ENCODE measurements at regions not wholly inside any gene's neighbourhood (a gene's known extent, or its start where the extent isn't known, plus 50 kb on each side); places are given as distances from the start of the nearest gene placed in this dataset.
A peak's percentile ranks its signal among the peaks of the same experiment; 100 is the strongest.

DNA sequence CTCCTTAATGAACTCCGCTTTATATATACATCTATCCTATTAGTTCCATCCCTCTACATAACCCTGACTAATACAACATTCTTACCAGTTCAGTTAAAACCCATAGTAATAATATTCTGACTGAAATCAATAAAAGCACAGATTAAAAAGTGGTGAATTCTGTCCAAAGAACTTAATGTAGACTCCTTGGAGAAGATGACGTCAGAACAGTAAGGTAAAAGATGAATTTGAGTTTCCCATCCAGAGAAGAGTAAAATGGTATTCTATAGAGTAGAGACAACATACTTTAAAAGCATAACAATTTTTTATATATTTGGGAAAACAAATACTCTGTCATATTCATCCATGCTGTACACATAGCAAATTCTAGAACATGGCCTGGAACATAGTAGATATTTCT is 418.0 kb upstream of the SYT1 start:
- Histone ChIP-seq H3K4me1 (no peaks in the 10 kb centered on the region), H3K27me3 (no peaks in the 10 kb centered on the region), H3K36me3 (no peaks in the 10 kb centered on the region), H3K4me3 (no peak overlapping the region), H3K9me3 (no peaks in the 10 kb centered on the region), H3K27ac (no peak overlapping the region)
- TF ChIP-seq, protein P1, sequence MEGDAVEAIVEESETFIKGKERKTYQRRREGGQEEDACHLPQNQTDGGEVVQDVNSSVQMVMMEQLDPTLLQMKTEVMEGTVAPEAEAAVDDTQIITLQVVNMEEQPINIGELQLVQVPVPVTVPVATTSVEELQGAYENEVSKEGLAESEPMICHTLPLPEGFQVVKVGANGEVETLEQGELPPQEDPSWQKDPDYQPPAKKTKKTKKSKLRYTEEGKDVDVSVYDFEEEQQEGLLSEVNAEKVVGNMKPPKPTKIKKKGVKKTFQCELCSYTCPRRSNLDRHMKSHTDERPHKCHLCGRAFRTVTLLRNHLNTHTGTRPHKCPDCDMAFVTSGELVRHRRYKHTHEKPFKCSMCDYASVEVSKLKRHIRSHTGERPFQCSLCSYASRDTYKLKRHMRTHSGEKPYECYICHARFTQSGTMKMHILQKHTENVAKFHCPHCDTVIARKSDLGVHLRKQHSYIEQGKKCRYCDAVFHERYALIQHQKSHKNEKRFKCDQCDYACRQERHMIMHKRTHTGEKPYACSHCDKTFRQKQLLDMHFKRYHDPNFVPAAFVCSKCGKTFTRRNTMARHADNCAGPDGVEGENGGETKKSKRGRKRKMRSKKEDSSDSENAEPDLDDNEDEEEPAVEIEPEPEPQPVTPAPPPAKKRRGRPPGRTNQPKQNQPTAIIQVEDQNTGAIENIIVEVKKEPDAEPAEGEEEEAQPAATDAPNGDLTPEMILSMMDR (IDR thresholded peaks at IDR 0.05): no peak
- no peak for ATAC-seq
- DNase-seq: no peak
- intact Hi-C loops (cut with DNase I): no loop called here

DNA sequence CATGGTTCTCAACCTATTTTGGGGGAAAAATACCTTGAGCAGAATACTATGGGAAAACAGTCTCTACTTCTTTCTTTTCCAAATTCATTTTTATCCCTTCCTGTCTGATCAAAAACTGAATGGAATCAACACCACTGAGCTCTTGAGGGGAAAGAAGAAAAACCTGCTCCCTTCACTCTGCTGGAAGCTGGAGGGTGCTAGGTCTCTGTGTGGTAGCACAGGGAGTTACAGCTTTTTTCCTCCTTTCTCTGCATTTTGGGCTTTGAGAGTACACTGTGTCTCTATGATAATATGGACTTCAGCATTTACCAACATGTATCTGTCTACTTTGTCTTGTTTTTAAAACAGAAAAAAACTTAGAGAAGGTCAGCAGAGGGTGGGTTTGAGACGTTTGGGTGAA is 417.2 kb upstream of the SYT1 start:
- Histone ChIP-seq H3K4me1 (no peaks in the 10 kb centered on the region), H3K27ac (no peak overlapping the region), H3K27me3 (no peaks in the 10 kb centered on the region), H3K9me3 (no peaks in the 10 kb centered on the region), H3K36me3 (no peaks in the 10 kb centered on the region), H3K4me3 (no peak overlapping the region)
- DNase-seq (no peak), ATAC-seq (no peak)
- TF ChIP-seq, protein P1 (IDR thresholded peaks at IDR 0.05): no peak
- intact Hi-C loops (cut with DNase I): no loop called here

DNA sequence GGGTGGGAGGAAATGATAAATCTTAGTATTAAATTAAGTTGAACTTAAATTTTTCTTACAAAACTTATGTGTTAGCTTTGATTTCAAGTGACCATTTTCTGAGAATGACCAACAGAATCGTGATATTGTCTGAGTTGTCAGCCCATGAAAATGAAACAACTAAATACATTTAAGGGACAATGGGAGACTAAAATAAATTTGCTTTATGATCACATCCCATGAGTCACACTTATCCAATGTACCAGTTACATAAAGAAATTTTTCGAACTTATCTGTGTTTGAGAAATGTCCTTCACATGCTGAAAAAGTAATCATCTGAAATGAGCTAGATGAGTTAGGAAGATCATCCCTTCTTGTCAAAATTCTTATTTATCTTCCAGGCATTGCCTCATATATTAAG is 415.9 kb upstream of the SYT1 start:
- Histone ChIP-seq H3K27me3 (no peaks in the 10 kb centered on the region), H3K27ac (no peak overlapping the region), H3K36me3 (no peaks in the 10 kb centered on the region), H3K4me3 (no peak overlapping the region), H3K4me1 (no peaks in the 10 kb centered on the region), H3K9me3 (no peaks in the 10 kb centered on the region)
- TF ChIP-seq, protein P1 (IDR thresholded peaks at IDR 0.05): no peak
- intact Hi-C loops (cut with DNase I): no loop called here
- ATAC-seq: no peak
- no peak for DNase-seq

DNA sequence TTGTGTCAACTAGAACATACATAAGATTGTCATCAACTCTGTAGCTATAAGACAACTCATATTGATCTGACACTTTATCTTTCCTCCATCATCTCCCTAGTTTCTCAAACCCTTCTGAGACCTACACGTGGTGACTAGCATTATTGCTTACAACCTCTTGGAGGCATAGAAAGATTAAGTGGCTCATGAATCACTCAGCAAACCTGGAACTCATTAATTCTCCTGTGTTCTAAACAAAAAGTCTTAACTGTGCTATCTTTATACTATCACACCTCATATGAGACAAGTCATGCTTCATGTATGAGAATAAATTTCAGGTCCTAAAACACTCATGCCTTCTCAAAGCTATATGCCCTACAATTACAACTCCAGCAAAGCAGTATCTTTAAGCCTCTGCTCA is 408.6 kb upstream of the SYT1 start:
- TF ChIP-seq, protein P1 (IDR thresholded peaks at IDR 0.05): no peak
- DNase-seq (no peak), ATAC-seq (no peak)
- no peak overlapping the region for H3K4me3 ChIP-seq
- intact Hi-C loops (cut with DNase I): no loop called here
- no peak overlapping the region for H3K27ac ChIP-seq
- no peaks in the 10 kb centered on the region for H3K9me3 ChIP-seq
- H3K36me3 ChIP-seq: no peaks in the 10 kb centered on the region
- H3K27me3 ChIP-seq: no peaks in the 10 kb centered on the region
- H3K4me1 ChIP-seq: no peaks in the 10 kb centered on the region

DNA sequence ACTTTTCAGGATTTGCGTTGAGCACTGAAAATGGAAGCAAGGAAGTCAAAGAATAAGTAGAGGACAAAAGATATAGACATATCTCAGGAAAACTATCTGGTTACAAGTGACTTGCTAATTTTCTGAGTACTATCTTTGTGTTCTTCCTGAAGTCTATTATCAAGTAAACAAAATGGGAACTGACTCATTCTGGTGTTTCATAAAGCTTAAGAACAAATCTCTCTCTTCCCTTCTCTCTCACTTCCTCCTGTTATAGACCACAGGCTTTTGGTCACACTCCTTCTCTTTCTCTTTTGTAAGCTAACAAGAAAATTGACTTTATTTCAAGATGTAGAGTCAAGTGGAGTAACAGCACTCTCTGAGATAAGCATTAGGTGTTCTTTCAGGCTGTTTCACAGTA is 406.6 kb upstream of the SYT1 start:
- H3K27me3 ChIP-seq: no peaks in the 10 kb centered on the region
- H3K4me3 ChIP-seq: no peak overlapping the region
- H3K4me1 ChIP-seq: no peaks in the 10 kb centered on the region
- H3K9me3 ChIP-seq: no peaks in the 10 kb centered on the region
- H3K36me3 ChIP-seq: no peaks in the 10 kb centered on the region
- TF ChIP-seq, protein P1 (IDR thresholded peaks at IDR 0.05): no peak
- peak; percentile 27 for ATAC-seq
- no peak overlapping the region for H3K27ac ChIP-seq
- intact Hi-C loops (cut with DNase I): no loop called here
- no peak for DNase-seq
